ENCODE measurements at regions not wholly inside any gene's neighbourhood (a gene's known extent, or its start where the extent isn't known, plus 50 kb on each side); places are given as distances from the start of the nearest gene placed in this dataset.

DNA sequence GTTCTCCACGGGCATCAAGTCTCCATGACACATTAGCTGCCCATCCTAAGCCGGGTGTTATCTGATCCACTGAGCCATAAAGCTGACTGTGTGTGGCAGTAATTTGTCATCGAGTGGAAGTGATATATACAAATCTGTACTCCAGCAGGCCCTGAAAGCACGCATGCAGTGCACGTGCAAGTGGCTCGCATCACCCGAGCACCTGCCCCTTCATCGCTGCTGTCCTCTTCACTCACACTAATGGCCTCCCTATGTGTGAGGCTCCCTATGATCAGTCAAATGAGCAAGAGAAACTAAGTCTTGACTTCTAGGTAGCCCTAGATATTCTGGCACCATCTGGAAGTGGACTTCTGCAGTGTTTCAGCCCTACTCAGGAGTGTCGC is 248.6 kb downstream of the MATN1 start:
- H3K4me1 ChIP-seq (ENCODE audit: low read depth, poor library complexity, severe bottlenecking), result no peaks in the 10 kb centered on the region
- TF ChIP-seq, protein P1, sequence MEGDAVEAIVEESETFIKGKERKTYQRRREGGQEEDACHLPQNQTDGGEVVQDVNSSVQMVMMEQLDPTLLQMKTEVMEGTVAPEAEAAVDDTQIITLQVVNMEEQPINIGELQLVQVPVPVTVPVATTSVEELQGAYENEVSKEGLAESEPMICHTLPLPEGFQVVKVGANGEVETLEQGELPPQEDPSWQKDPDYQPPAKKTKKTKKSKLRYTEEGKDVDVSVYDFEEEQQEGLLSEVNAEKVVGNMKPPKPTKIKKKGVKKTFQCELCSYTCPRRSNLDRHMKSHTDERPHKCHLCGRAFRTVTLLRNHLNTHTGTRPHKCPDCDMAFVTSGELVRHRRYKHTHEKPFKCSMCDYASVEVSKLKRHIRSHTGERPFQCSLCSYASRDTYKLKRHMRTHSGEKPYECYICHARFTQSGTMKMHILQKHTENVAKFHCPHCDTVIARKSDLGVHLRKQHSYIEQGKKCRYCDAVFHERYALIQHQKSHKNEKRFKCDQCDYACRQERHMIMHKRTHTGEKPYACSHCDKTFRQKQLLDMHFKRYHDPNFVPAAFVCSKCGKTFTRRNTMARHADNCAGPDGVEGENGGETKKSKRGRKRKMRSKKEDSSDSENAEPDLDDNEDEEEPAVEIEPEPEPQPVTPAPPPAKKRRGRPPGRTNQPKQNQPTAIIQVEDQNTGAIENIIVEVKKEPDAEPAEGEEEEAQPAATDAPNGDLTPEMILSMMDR (conservative IDR thresholded peaks at IDR 0.05; ENCODE audit: low read depth, low read length), result no peak
- no peaks in the 10 kb centered on the region for H3K36me3 ChIP-seq (ENCODE audit: insufficient read depth)
- no peak overlapping the region for H2AFZ ChIP-seq (ENCODE audit: low read depth)
- H3K27ac ChIP-seq, result no peak overlapping the region
- H3K27me3 ChIP-seq (ENCODE audit: insufficient read depth, low read depth), result peaks cover 9% of the 10 kb centered on the region; the same call in 1 of the 2 replicates
- no peak overlapping the region for H3K4me2 ChIP-seq
- H3K79me2 ChIP-seq (ENCODE audit: insufficient read depth, low read depth), result no peaks in the 10 kb centered on the region
- no peak overlapping the region for H3K4me3 ChIP-seq (IDR thresholded peaks at IDR 0.05; ENCODE audit: insufficient read depth, low read depth, low read length)
- no peak overlapping the region for H3K9ac ChIP-seq
- H4K20me1 ChIP-seq (ENCODE audit: insufficient read depth), result no peaks in the 10 kb centered on the region

DNA sequence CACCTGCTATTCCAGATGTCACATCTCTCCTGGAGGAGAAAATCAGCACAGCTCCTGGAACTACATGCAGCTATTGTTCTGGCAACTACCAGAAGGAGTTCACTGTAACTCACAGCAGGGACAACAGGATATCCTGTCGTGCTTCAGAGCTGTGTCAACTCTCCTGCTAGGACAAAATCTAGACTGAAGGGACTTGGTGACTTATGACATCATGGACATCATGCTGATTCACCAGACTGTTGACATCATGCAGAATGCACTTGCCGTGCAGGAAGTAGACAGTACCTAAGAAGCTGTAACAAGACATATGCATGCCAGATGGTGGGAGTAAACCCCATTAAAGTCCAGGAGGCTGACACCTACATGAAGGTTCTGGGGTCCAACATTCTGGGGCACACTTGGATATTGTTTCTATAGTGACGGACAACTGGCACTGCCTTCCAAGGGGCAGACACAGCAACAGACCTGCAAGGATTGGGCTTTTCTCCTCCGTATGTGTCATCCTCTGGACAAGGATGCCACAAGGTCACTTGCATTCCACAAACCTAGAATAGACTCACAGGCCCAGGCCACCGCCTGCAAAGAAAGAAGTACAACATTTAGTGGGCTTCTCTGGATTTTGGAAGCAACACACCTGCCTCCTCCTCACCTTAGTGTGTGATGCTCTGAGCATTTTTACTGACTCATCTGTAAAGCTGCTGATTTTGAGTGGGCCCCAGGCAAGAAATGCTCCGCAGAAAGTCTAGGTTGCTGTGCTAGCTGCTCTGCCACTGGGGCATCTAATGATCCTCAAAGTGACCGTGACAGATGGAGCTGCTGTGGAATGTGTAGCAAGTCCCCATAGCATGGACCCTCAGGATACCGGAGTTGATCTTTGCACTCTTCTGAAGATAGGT is 249.2 kb downstream of the MATN1 start:
- no peak overlapping the region for H3K27ac ChIP-seq
- H2AFZ ChIP-seq (ENCODE audit: low read depth), result no peak overlapping the region
- H3K36me3 ChIP-seq (ENCODE audit: insufficient read depth), result no peaks in the 10 kb centered on the region
- peaks cover 9% of the 10 kb centered on the region; the same call in 1 of the 2 replicates for H3K27me3 ChIP-seq (ENCODE audit: insufficient read depth, low read depth)
- H3K9ac ChIP-seq, result no peak overlapping the region
- no peaks in the 10 kb centered on the region for H3K79me2 ChIP-seq (ENCODE audit: insufficient read depth, low read depth)
- TF ChIP-seq, protein P1 (conservative IDR thresholded peaks at IDR 0.05; ENCODE audit: low read depth, low read length), result no peak
- no peaks in the 10 kb centered on the region for H4K20me1 ChIP-seq (ENCODE audit: insufficient read depth)
- H3K4me1 ChIP-seq (ENCODE audit: low read depth, poor library complexity, severe bottlenecking), result no peaks in the 10 kb centered on the region
- no peak overlapping the region for H3K4me2 ChIP-seq
- H3K4me3 ChIP-seq (IDR thresholded peaks at IDR 0.05; ENCODE audit: insufficient read depth, low read depth, low read length), result no peak overlapping the region

DNA sequence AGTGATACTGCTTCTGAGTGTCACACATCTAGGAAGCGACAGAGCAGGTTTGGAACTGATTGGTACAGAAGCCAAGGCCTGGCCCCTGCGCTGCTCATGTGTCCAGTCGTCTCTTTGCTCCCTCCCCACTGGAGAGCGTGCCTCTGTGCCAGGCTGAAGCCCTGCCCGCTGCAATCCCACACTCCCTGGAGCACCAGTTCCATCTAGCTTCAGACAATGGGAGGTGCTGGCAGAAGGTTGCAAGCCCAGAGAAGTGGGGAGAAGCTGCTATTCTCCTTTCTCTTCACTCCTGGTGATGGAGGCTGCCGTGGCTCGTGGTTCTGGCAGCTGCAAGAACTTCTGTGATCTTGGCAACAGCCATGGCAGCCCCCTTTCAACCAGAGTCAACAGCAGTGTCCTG is 250.9 kb downstream of the MATN1 start:
- Histone ChIP-seq H2AFZ (ENCODE audit: low read depth) (no peak overlapping the region), H3K9ac (no peak overlapping the region), H3K4me1 (ENCODE audit: low read depth, poor library complexity, severe bottlenecking) (no peaks in the 10 kb centered on the region), H3K4me3 (IDR thresholded peaks at IDR 0.05; ENCODE audit: insufficient read depth, low read depth, low read length) (no peak overlapping the region), H3K27ac (no peak overlapping the region), H4K20me1 (ENCODE audit: insufficient read depth) (no peaks in the 10 kb centered on the region), H3K79me2 (ENCODE audit: insufficient read depth, low read depth) (no peaks in the 10 kb centered on the region), H3K4me2 (no peak overlapping the region), H3K27me3 (ENCODE audit: insufficient read depth, low read depth) (peaks cover 10% of the 10 kb centered on the region; the same call in 1 of the 2 replicates), H3K36me3 (ENCODE audit: insufficient read depth) (no peaks in the 10 kb centered on the region)
- TF ChIP-seq, protein P1 (conservative IDR thresholded peaks at IDR 0.05; ENCODE audit: low read depth, low read length), result no peak

DNA sequence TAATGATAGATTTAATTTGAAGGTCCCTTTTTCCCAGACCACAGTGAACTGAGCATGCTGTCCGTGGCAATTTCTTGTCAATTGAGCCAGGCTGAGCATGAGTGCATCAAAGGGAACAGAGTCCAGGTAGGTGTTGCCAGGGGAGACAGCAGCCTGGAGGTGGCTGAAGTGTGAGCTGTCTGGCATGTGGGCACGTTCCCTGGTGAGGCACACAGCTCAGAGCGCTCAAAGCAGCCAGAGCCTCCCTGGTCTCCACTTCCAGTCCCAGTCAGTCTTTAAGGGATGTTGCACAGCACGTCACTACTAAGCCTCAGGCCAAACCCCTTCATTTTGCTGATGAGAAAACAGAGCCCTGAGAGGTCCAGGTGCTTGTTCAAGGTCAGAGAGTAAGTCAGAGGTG is 251.4 kb downstream of the MATN1 start:
- H3K9ac ChIP-seq, result no peak overlapping the region
- H3K36me3 ChIP-seq (ENCODE audit: insufficient read depth), result no peaks in the 10 kb centered on the region
- H3K27ac ChIP-seq, result no peak overlapping the region
- no peaks in the 10 kb centered on the region for H3K4me1 ChIP-seq (ENCODE audit: low read depth, poor library complexity, severe bottlenecking)
- no peak overlapping the region for H2AFZ ChIP-seq (ENCODE audit: low read depth)
- no peak overlapping the region for H3K4me3 ChIP-seq (IDR thresholded peaks at IDR 0.05; ENCODE audit: insufficient read depth, low read depth, low read length)
- H4K20me1 ChIP-seq (ENCODE audit: insufficient read depth), result no peaks in the 10 kb centered on the region
- peaks cover 14% of the 10 kb centered on the region; the same call in 1 of the 2 replicates for H3K27me3 ChIP-seq (ENCODE audit: insufficient read depth, low read depth)
- no peaks in the 10 kb centered on the region for H3K79me2 ChIP-seq (ENCODE audit: insufficient read depth, low read depth)
- H3K4me2 ChIP-seq, result no peak overlapping the region
- TF ChIP-seq, protein P1 (conservative IDR thresholded peaks at IDR 0.05; ENCODE audit: low read depth, low read length), result no peak

All from KMS-11 (cell line).